ENCODE measurements at regions not wholly inside any gene's neighbourhood (a gene's known extent, or its start where the extent isn't known, plus 50 kb on each side); places are given as distances from the start of the nearest gene placed in this dataset.

GRCh38 chr18:29892960-29893558, 1149.5 kb downstream of the DSC3 start:
- TF ChIP-seq CTCF (IDR thresholded peaks at IDR 0.05) (peak; percentile 41), EZH2 (IDR thresholded peaks at IDR 0.05; ENCODE audit: borderline replicate concordance, insufficient read depth, low read depth, low read length, poor library complexity, severe bottlenecking) (no peak)

All from B cell (primary cell).